Endothelial cell (in vitro differentiated cells): ENCODE measurements at regions not wholly inside any gene's neighbourhood (a gene's known extent, or its start where the extent isn't known, plus 50 kb on each side); places are given as distances from the start of the nearest gene placed in this dataset.

Source experiments
- DNase-seq: peaks from one replicate; pipeline ENCODE4 v3.0.0; 2021; ENCODE audit warnings: low spot score
- H3K27ac Mint-ChIP-seq: one replicate; pipeline ENCODE4 v1.8.0; 2021; ENCODE audit warnings: mixed read lengths, inconsistent platforms; ENCODE audit not compliant: unreplicated experiment
- H3K27me3 Mint-ChIP-seq: one replicate; pipeline ENCODE4 v1.8.0; 2021; ENCODE audit warnings: mild to moderate bottlenecking, moderate library complexity, mixed read lengths, inconsistent platforms; ENCODE audit not compliant: unreplicated experiment
- H3K36me3 Mint-ChIP-seq: one replicate; pipeline ENCODE4 v1.8.0; 2021; ENCODE audit warnings: mild to moderate bottlenecking, low read depth, mixed read lengths, inconsistent platforms; ENCODE audit not compliant: unreplicated experiment
- H3K4me1 Mint-ChIP-seq: one replicate; pipeline ENCODE4 v1.8.0; 2021; ENCODE audit warnings: mild to moderate bottlenecking, mixed read lengths, inconsistent platforms; ENCODE audit not compliant: unreplicated experiment
- H3K4me3 Mint-ChIP-seq: one replicate; pipeline ENCODE4 v1.8.0; 2021; ENCODE audit warnings: mild to moderate bottlenecking, mixed read lengths, inconsistent platforms; ENCODE audit not compliant: unreplicated experiment
- H3K9me3 Mint-ChIP-seq: one replicate; pipeline ENCODE4 v1.8.0; 2021; ENCODE audit warnings: mixed read lengths, inconsistent platforms; ENCODE audit not compliant: unreplicated experiment
- TF ChIP-seq, protein P1 (sequence below): fragments of 200-600 bp; sonication (generic); IDR thresholded peaks from one replicate; pipeline ENCODE4 v1.5.0; 2021; ENCODE audit warnings: antibody characterized with exemption; ENCODE audit not compliant: unreplicated experiment

DNA sequence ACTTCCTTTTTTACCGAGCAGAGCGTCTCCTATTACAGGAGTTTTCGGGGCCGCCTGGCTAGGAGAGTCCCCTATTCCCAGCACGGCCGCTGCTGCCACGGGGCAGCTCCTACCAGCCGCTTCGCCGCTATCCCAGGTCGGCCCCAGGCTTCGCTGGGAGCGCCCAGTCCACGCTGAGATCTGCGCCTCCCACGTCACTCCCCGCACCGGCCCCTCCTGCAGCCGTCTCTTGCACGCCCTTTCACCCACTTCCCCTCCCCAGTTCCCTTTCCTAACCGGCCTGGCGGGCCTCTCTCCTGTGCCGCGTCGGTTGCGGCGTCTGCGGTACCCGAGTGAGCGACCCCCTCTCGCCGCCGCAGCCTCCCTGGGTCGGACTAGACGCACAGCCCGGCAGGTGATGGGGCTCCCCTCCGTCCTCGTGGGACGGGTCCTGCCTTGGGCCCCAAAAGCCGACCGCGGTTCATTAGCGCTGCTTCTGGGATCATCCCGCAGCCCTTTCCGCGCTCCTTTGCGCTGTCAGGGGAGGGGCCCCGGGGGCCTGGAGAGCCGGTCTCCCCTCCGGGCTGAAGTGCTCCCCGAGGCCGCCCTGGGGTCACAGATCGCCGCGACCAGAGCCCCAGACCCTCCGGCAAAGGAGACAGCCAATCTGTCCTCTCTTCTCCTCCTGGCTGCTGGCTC, 1318.4 kb downstream of the TMEM121 start:
- H3K27ac Mint-ChIP-seq = no peak overlapping the region
- H3K9me3 Mint-ChIP-seq = peaks cover 59% of the 10 kb centered on the region
- H3K27me3 Mint-ChIP-seq = no peaks in the 10 kb centered on the region
- peaks cover 9% of the 10 kb centered on the region for H3K36me3 Mint-ChIP-seq
- no peak for DNase-seq
- TF ChIP-seq, protein P1, sequence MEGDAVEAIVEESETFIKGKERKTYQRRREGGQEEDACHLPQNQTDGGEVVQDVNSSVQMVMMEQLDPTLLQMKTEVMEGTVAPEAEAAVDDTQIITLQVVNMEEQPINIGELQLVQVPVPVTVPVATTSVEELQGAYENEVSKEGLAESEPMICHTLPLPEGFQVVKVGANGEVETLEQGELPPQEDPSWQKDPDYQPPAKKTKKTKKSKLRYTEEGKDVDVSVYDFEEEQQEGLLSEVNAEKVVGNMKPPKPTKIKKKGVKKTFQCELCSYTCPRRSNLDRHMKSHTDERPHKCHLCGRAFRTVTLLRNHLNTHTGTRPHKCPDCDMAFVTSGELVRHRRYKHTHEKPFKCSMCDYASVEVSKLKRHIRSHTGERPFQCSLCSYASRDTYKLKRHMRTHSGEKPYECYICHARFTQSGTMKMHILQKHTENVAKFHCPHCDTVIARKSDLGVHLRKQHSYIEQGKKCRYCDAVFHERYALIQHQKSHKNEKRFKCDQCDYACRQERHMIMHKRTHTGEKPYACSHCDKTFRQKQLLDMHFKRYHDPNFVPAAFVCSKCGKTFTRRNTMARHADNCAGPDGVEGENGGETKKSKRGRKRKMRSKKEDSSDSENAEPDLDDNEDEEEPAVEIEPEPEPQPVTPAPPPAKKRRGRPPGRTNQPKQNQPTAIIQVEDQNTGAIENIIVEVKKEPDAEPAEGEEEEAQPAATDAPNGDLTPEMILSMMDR = no peak
- no peaks in the 10 kb centered on the region for H3K4me1 Mint-ChIP-seq
- H3K4me3 Mint-ChIP-seq = peak overlapping the region; percentile 18

DNA sequence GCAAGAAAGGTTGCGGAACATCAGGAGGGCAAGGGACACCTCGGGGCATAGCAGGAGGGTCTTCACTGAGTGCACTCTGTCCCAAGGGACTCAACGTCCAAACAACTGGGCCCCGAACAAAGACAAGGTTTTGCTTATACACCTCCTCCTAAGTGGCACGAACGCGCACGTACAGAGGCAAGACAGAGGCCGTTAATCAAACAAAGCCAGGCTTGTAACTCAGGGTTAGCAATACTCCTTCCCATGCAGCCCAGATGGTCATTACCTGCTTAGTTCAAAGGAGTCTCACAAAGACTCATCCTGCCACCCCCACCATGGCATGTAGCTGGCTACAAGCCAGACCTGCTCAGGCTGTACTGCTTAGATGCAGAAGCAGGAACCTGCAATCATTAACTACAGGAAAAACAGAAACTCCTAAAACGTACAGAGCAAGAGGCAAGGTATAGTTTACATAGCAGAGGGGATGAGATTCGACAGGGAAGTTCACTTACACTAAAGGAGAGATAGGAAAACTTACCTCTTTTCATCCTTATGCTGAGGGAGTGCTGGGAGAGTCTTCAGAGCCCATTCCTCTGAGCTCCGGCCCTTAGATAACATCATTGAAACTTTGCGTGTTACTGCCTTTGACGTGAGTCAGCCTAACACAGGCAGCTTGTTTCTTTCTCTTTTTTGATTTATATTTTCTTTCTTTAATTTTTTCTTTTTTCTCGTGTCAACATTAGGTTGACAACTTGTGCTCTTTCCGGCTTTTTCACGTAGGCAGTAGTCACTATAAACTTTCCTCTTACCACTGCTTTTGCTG, 1319.1 kb downstream of the TMEM121 start:
- DNase-seq = no peak
- TF ChIP-seq, protein P1 = no peak
- no peak overlapping the region for H3K27ac Mint-ChIP-seq
- H3K4me1 Mint-ChIP-seq = no peaks in the 10 kb centered on the region
- H3K36me3 Mint-ChIP-seq = peaks cover 10% of the 10 kb centered on the region
- no peak overlapping the region for H3K4me3 Mint-ChIP-seq
- peaks cover 60% of the 10 kb centered on the region for H3K9me3 Mint-ChIP-seq
- peaks cover under 1% of the 10 kb centered on the region for H3K27me3 Mint-ChIP-seq

DNA sequence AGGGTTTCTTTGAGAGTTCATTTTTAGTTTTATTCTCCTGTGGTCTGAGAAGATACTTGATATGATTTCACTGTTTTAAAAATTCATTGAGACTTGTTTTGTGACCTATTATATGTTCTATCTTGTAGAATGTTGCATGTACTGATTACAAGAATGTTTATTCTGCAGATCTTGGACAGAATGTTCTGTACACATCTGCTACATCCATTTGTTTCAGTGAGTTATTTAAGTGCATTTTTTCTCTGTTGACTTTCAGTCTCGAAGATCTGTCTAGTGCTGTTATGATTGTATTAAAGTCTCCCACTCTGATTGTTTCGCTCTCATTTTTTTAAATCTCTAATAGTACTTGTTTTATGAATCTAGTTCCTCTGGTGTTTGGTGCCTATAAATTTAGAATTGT, 1319.8 kb downstream of the TMEM121 start:
- Mint-ChIP-seq H3K9me3 (peaks cover 63% of the 10 kb centered on the region), H3K36me3 (peaks cover 13% of the 10 kb centered on the region), H3K4me1 (no peaks in the 10 kb centered on the region), H3K27me3 (peaks cover 1% of the 10 kb centered on the region), H3K4me3 (no peak overlapping the region), H3K27ac (no peak overlapping the region)
- TF ChIP-seq, protein P1 = no peak
- DNase-seq = no peak

DNA sequence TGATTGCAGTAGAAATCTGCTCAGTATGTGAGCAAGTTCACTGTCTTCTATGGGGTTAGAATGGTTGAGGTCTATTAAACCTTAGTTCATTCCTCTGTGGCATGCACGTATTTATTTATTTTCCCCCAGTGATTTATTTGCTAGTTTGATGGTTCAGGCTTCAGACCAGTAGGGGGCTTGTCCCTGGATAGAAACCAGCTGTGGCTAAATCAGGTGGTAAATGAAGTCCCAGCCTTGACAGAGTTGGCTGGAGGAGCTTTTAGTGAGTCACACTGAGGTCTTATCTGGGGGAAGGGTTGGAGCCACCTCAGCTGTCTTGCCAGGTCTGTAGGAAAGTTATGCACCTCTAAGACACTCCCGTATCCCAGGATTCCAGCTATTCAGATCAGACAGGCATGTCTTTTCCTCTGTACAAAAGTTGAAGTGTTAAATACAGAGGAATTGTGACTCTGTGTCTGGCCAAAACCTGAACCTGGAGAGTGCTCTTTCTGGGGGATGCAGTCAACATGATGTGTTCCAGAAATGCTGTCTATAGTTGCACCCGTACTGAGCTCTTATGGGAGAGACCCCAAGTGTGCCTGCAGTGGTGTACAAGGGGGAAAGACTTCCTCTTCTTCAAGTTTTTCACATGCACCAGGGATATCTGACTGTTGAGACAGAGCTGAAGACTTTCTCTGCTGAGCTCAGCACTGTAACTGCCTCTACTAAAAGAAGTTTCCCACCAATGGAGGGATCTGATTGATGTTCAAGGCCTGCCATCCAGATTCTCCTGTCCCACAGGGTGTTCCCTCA, 1322.1 kb downstream of the TMEM121 start:
- H3K27me3 Mint-ChIP-seq = peaks cover 1% of the 10 kb centered on the region
- peaks cover 17% of the 10 kb centered on the region for H3K36me3 Mint-ChIP-seq
- H3K4me1 Mint-ChIP-seq = no peaks in the 10 kb centered on the region
- no peak for DNase-seq
- no peak overlapping the region for H3K27ac Mint-ChIP-seq
- no peak overlapping the region for H3K4me3 Mint-ChIP-seq
- peaks cover 71% of the 10 kb centered on the region for H3K9me3 Mint-ChIP-seq
- TF ChIP-seq, protein P1 = no peak
